Lower leg skin (tissue), 3 donors: ENCODE measurements at regions not wholly inside any gene's neighbourhood (a gene's known extent, or its start where the extent isn't known, plus 50 kb on each side); places are given as distances from the start of the nearest gene placed in this dataset.

Experiments
- CTCF ChIP-seq, 3 donors: fragments of 450-650 bp; IDR thresholded peaks; one replicate each; pipeline ENCODE4 v1.5.1; 2016; ENCODE audit warnings: antibody characterized with exemption in 3 of 3, mild to moderate bottlenecking in 3 of 3, moderate library complexity in 2 of 3
- POLR2A ChIP-seq, 2 donors: fragments of 450-650 bp; IDR thresholded peaks; one replicate each; pipeline ENCODE4 v1.6.1; 2016 to 2017; ENCODE audit warnings: antibody characterized with exemption in 2 of 2, mild to moderate bottlenecking in 1 of 2, moderate library complexity in 1 of 2

- TF ChIP-seq POLR2A (IDR thresholded peaks at IDR 0.05) (no peak), CTCF (IDR thresholded peaks at IDR 0.05) (no peak)
These were observed 151.5 kb upstream of the GJE1 start for GRCh38 chr6:141981190-141981589.
